Kidney epithelial cell (primary cell): ENCODE measurements at regions not wholly inside any gene's neighbourhood (a gene's known extent, or its start where the extent isn't known, plus 50 kb on each side); places are given as distances from the start of the nearest gene placed in this dataset.

ENCODE experiments used
- DNase-seq: peaks from one replicate; pipeline ENCODE4 v3.0.0-alpha.2; 2010; ENCODE audit warnings: low read depth
- H3K27me3 ChIP-seq: 2 replicates; pipeline ENCODE4 v1.6.0; 2011; ENCODE audit warnings: low read length; ENCODE audit not compliant: control insufficient read depth, insufficient read depth
- H3K36me3 ChIP-seq: 2 replicates; pipeline ENCODE4 v1.5.1; 2011; ENCODE audit warnings: low read length; ENCODE audit not compliant: control insufficient read depth, insufficient read depth
- H3K4me3 ChIP-seq: 2 replicates; pipeline ENCODE4 v1.5.1; 2011; ENCODE audit warnings: low read depth, mild to moderate bottlenecking, control low read depth, low read length
- TF ChIP-seq, protein P1 (sequence below): IDR thresholded peaks from 2 replicates; pipeline ENCODE4 v1.5.1; 2011; ENCODE audit warnings: mild to moderate bottlenecking, moderate library complexity, low read length, control low read depth, inconsistent platforms; ENCODE audit not compliant: insufficient read depth, poor library complexity, severe bottlenecking

DNA sequence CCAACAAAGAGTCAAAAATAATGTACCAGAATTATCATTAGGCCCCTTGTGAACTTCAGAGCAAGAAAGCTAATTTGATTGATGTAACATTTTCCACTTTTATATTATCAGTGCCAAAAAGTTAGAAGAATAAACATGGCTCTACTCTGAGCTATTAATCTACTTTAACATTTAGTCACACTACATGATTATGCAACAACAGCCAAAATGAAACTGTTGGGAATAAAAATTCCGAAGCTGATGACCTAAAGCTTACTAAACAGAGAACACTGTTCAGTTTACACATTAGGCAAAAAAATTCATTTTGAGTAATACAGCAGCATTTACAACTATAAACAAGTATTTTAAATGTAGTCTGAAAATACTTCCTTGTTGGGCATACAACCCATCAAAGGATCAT is 1134.1 kb downstream of the EPHA3 start:
- H3K27me3 ChIP-seq = no peaks in the 10 kb centered on the region
- no peak for DNase-seq
- TF ChIP-seq, protein P1, sequence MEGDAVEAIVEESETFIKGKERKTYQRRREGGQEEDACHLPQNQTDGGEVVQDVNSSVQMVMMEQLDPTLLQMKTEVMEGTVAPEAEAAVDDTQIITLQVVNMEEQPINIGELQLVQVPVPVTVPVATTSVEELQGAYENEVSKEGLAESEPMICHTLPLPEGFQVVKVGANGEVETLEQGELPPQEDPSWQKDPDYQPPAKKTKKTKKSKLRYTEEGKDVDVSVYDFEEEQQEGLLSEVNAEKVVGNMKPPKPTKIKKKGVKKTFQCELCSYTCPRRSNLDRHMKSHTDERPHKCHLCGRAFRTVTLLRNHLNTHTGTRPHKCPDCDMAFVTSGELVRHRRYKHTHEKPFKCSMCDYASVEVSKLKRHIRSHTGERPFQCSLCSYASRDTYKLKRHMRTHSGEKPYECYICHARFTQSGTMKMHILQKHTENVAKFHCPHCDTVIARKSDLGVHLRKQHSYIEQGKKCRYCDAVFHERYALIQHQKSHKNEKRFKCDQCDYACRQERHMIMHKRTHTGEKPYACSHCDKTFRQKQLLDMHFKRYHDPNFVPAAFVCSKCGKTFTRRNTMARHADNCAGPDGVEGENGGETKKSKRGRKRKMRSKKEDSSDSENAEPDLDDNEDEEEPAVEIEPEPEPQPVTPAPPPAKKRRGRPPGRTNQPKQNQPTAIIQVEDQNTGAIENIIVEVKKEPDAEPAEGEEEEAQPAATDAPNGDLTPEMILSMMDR = no peak
- H3K4me3 ChIP-seq = no peak overlapping the region
- no peaks in the 10 kb centered on the region for H3K36me3 ChIP-seq

DNA sequence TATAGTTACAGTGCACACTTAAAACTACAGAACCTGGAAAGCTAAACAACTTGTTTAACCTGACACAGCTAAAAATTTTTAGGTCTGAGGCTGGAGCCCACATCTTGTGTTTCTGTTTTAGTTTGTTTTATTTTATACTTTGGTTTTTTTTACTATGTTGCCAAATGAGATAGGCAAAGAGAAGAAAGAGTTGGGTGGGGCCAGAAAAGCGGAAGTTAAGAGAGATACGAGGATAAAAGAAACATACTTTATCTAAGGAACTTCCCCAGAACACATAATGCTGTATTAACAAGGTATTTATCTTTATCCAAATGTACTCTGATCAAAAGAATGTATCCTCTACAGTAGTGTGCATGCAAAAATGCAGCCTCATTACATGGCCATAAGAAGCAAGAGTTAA is 1145.7 kb downstream of the EPHA3 start:
- TF ChIP-seq, protein P1 = no peak
- Histone ChIP-seq H3K4me3 (no peak overlapping the region), H3K27me3 (no peaks in the 10 kb centered on the region), H3K36me3 (no peaks in the 10 kb centered on the region)
- DNase-seq = no peak

DNA sequence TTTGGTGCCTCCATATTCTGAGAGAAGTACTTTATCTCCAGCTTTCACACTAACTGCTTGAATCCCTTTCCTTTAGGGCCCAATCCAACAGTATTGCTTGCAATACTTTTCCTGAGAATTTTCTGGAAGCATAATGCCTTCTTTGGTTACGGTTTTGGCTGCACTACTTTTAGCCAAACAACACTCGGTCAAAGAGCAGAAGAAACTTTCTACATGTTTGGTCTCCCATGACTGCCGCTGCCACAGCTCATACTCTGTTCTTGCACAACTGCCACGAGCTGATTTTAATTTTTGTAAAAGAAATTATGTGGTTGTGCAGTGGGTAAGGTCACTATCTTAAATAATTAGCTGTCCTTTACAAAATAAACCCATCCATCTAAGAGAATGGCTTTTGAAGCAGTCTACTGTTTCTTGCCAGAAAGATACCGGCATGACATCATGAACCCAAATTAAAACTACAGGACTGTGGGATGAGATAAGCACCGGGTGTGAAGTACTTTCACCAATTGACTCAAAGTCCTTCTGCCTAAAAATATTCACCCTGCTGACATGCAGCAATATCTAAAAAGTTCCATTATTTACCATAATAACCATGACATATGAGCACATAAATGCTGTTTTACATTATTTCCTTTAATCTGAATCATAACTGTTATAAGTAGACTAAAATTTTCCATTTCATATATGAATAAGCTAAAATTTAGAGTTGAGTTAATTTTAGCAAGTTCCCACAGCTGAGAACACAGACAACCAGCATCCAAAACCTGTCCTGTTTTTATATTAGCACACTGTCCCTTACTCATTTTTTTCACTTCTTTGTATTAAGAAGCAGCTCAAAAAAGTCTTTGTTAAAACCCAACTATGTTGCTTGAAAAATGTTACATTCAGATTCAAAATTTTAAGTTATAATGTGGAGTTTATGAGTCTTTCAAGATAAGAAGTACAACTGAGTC is 1154.3 kb downstream of the EPHA3 start:
- TF ChIP-seq, protein P1 = no peak
- Histone ChIP-seq H3K27me3 (no peaks in the 10 kb centered on the region), H3K4me3 (no peak overlapping the region)

More for the DNA sequence above, 1154.3 kb downstream of the EPHA3 start:
- no peaks in the 10 kb centered on the region for H3K36me3 ChIP-seq
- no peak for DNase-seq
